ENCODE measurements at regions not wholly inside any gene's neighbourhood (a gene's known extent, or its start where the extent isn't known, plus 50 kb on each side); places are given as distances from the start of the nearest gene placed in this dataset.

- TF ChIP-seq EZH2 (IDR thresholded peaks at IDR 0.05) (no peak), CTCF (IDR thresholded peaks at IDR 0.05 in 2 of 3, conservative IDR thresholded peaks at IDR 0.05 in 1 of 3; ENCODE audit: borderline replicate concordance in 1 of 3, insufficient read depth in 1 of 3, low read depth in 2 of 3, low read length in 2 of 3) (no peak), MAX (IDR thresholded peaks at IDR 0.05) (no peak), ELF1 (IDR thresholded peaks at IDR 0.05; ENCODE audit: borderline replicate concordance, low read depth) (no peak), JUND (IDR thresholded peaks at IDR 0.05) (no peak), POLR2AphosphoS5 (IDR thresholded peaks at IDR 0.05; ENCODE audit: low read depth, low read length) (no peak), SP1 (IDR thresholded peaks at IDR 0.05; ENCODE audit: low read depth) (no peak), ZNF274 (IDR thresholded peaks at IDR 0.05; ENCODE audit: low read depth, low read length) (no peak), SRF (IDR thresholded peaks at IDR 0.05; ENCODE audit: low read depth) (no peak), POLR2A (IDR thresholded peaks at IDR 0.05; ENCODE audit: borderline replicate concordance, extremely low read depth, insufficient read depth, insufficient read length) (no peak), RAD21 (IDR thresholded peaks at IDR 0.05; ENCODE audit: low read depth) (no peak), CEBPB (IDR thresholded peaks at IDR 0.05; ENCODE audit: low read depth) (no peak), SIN3A (IDR thresholded peaks at IDR 0.05; ENCODE audit: low read depth) (no peak), YY1 (IDR thresholded peaks at IDR 0.05; ENCODE audit: extremely low read depth, insufficient replicate concordance, low read depth, low read length) (no peak)
Measured at GRCh38 chr3:94294806-94295205, 231.9 kb downstream of the NSUN3 start.
